GM23338 (cell line): ENCODE measurements at regions not wholly inside any gene's neighbourhood (a gene's known extent, or its start where the extent isn't known, plus 50 kb on each side); places are given as distances from the start of the nearest gene placed in this dataset.

Experiments
- CTCF ChIP-seq, 2 experiments: fragments of 200-600 bp in 1 of 2; sonication (generic) in 1 of 2; conservative IDR thresholded peaks; 2 replicates each; pipeline versions ENCODE4 v1.5.1 to v1.6.1; 2016 to 2017; ENCODE audit warnings: antibody characterized with exemption in 2 of 2, low read depth in 2 of 2, mild to moderate bottlenecking in 2 of 2, moderate library complexity in 1 of 2
- EZH2 ChIP-seq: fragments of 200-600 bp; sonication (generic); IDR thresholded peaks from one replicate; pipeline ENCODE4 v1.8.0; 2017; ENCODE audit warnings: antibody characterized with exemption, mild to moderate bottlenecking, low read depth; ENCODE audit not compliant: unreplicated experiment
- EZH2phosphoT487 ChIP-seq: fragments of 200-600 bp; sonication (generic); IDR thresholded peaks from one replicate; pipeline ENCODE4 v1.8.1; 2018; ENCODE audit warnings: antibody characterized with exemption; ENCODE audit not compliant: unreplicated experiment
- POLR2AphosphoS5 ChIP-seq: IDR thresholded peaks from 2 replicates; pipeline ENCODE4 v1.6.1; 2016; ENCODE audit warnings: antibody characterized with exemption, low read depth

GRCh38 chr2:19189391-19189790 is 169.0 kb downstream of the OSR1 start:
- TF ChIP-seq EZH2phosphoT487 (no peak), CTCF (conservative IDR thresholded peaks at IDR 0.05; ENCODE audit: low read depth in 2 of 2) (no peak), POLR2AphosphoS5 (no peak), EZH2 (no peak)
